Nucleus accumbens (tissue), 56 donors: ENCODE measurements at regions not wholly inside any gene's neighbourhood (a gene's known extent, or its start where the extent isn't known, plus 50 kb on each side); places are given as distances from the start of the nearest gene placed in this dataset.
A peak's percentile ranks its signal among the peaks of the same experiment; 100 is the strongest.

Experiments
- DNase-seq, 56 donors: peaks; one replicate each; lab custom pipeline; 2025; lab: John Stamatoyannopoulos, UW

GRCh38 chr4:100852326-100852725 lies 334.5 kb upstream of the EMCN start:
- no peak for DNase-seq

GRCh38 chr4:100849319-100849718 lies 331.5 kb upstream of the EMCN start:
- peak in 48 of 56 donors; percentile 4 to 91 (median 64) for DNase-seq

GRCh38 chr4:100848841-100849240 lies 331.0 kb upstream of the EMCN start:
- DNase-seq: peak in 7 of 56 donors; percentile 5 to 36 (median 25)

GRCh38 chr4:100843910-100844309 lies 326.1 kb upstream of the EMCN start:
- no peak for DNase-seq

- no peak for DNase-seq
Observed at GRCh38 chr4:100842856-100843255, 325.0 kb upstream of the EMCN start.

GRCh38 chr4:100841911-100842310 lies 324.1 kb upstream of the EMCN start:
- no peak for DNase-seq

GRCh38 chr4:100839712-100840111 lies 321.9 kb upstream of the EMCN start:
- DNase-seq: no peak

GRCh38 chr4:100838286-100838685 lies 320.5 kb upstream of the EMCN start:
- no peak for DNase-seq

GRCh38 chr4:100836929-100837328 lies 319.1 kb upstream of the EMCN start:
- no peak for DNase-seq

- no peak for DNase-seq
Observed at GRCh38 chr4:100834616-100835015, 316.8 kb upstream of the EMCN start.

GRCh38 chr4:100833906-100834305 lies 316.1 kb upstream of the EMCN start:
- no peak for DNase-seq

- no peak for DNase-seq
Observed at GRCh38 chr4:100828986-100829685, 311.3 kb upstream of the EMCN start.

GRCh38 chr4:100828364-100828763 lies 310.5 kb upstream of the EMCN start:
- no peak for DNase-seq

GRCh38 chr4:100827756-100828155 lies 309.9 kb upstream of the EMCN start:
- no peak for DNase-seq

- peak in 17 of 56 donors; percentile 1 to 60 (median 25) for DNase-seq
Observed at GRCh38 chr4:100826808-100827548, 309.2 kb upstream of the EMCN start.

GRCh38 chr4:100826067-100826466 lies 308.2 kb upstream of the EMCN start:
- DNase-seq: no peak

GRCh38 chr4:100823993-100824323 lies 306.1 kb upstream of the EMCN start:
- no peak for DNase-seq

- DNase-seq: no peak
Observed at GRCh38 chr4:100823066-100823992, 305.5 kb upstream of the EMCN start.

- DNase-seq: peak in 2 of 56 donors; percentile 1 to 2
Observed at GRCh38 chr4:100820249-100820648, 302.4 kb upstream of the EMCN start.

GRCh38 chr4:100819505-100819904 lies 301.7 kb upstream of the EMCN start:
- peak in 28 of 56 donors; percentile 1 to 65 (median 18) for DNase-seq

- DNase-seq: no peak
Observed at GRCh38 chr4:100816436-100817045, 298.7 kb upstream of the EMCN start.
